Activated CD8-positive, alpha-beta memory T cell treated with anti-CD3 and anti-CD28 coated beads for 36 hours (primary cell): ENCODE measurements at regions not wholly inside any gene's neighbourhood (a gene's known extent, or its start where the extent isn't known, plus 50 kb on each side); places are given as distances from the start of the nearest gene placed in this dataset.
"Not testable (repeated sequence)": the region's sequence is repeated elsewhere in the genome, so short reads cannot be mapped to it uniquely, and the experiment has no call there.

Experiments used
- CTCF ChIA-PET: fragments of 350-600 bp; sonication (Branson Sonifier 250); formaldehyde crosslinking; loops from one replicate; lab custom pipeline; 2021; ENCODE audit warnings: antibody characterized with exemption; lab: Charles Lee
- POLR2A ChIA-PET: fragments of 350-600 bp; sonication (Branson Sonifier 250); formaldehyde crosslinking; loops from one replicate; lab custom pipeline; 2021; ENCODE audit warnings: antibody characterized with exemption; lab: Charles Lee

DNA sequence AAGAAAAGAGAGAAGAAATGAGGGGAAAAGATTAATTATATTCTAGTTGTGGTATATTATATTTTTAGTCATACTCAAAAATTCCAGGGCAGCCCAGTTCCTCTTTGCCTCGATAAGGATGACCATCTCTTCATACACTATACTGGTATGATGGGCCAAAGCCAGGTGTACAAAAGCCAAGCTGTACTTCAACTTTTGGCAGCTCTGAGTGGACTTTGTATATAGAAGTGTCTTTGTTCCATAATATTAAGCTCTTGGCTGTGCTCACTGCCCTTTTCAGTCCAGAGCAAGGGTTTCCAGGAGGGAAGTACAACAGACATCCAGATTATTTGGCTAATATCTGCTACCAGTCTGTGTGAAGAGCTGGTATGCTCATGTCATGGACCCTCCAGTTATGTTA, 934.3 kb upstream of the CDH10 start:
- CTCF ChIA-PET: no interaction called here

DNA sequence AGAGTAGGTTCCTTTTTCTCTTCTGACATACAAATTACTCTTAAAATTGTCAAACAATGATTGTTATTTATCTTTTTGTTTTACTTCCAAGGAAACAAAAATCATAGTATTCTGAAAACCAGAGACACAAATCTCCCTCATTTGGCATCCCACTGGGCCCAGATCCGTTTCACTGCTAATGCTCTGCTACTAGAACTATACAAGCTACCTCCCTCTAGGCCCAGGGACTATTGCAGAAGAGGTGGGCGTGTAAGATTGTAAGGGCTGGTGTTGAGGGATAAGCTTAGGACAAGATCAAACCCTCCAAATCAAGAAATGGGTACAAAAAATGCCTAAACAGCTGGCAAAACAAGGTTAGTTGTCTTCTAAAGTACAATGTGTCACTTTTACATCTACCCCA, 928.9 kb upstream of the CDH10 start:
- ChIA-PET POLR2A (no interaction called here), CTCF (no interaction called here)

More for the DNA sequence above, 934.3 kb upstream of the CDH10 start:
- POLR2A ChIA-PET: no interaction called here

DNA sequence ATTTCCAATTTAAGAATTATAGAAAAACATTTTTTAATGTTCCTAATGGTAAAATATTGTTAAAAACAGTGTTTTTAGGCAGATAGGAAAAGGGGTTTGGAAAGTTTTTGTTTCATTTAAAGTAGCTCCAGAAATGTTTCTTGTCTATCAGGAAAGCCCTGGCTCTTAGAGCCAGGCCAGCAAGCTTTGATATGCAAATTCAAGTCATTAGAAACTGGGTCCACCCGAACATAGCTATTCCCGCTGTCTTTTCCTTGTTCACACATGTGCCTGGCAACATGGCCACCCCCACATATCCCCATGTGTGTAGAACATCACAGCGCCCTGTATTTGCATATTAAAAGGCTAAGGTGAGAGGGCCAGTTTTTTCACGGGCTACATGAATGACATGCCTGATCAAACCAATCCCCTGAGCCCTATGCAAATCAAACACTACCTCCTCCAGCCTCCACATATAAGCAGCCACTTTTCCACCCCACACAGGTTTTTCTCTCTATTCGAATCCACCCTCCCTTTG, 925.3 kb upstream of the CDH10 start:
- ChIA-PET CTCF (no interaction called here), POLR2A (no interaction called here)

DNA sequence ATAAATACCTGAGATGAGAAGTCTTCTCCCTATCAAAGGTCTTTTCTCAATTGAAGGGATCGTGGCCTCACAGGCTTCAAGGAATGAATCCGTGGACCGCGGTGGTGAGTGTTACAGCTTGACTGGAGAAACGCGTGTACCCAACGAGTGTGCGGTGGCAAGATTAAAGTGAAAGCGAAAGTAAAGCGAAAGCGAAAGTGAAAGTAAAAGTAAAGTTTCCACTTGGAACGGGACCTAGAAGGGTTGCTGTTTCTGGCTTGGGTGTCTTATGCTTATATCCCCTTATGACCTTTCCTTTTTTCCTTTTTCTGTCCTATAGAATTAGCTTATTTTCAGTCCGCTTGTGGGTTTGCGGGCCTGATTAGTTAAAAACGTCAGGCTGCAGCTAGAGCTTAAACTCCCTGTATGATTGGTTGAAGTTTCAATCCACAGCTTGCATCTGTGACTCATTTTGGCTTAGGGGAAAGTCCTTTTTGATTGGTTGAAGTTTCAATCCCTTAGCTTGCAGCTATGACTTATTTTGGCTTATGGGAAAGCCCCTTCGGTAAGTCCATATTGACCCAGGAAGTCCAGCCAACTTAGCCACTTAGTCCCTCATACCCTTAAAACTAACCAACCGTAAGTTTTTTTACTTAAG, 924.3 kb upstream of the CDH10 start:
- POLR2A ChIA-PET: no interaction called here
- CTCF ChIA-PET: no interaction called here

GRCh38 chr5:25568294-25568693, 923.5 kb upstream of the CDH10 start:
- POLR2A ChIA-PET: no interaction called here
- CTCF ChIA-PET: no interaction called here

DNA sequence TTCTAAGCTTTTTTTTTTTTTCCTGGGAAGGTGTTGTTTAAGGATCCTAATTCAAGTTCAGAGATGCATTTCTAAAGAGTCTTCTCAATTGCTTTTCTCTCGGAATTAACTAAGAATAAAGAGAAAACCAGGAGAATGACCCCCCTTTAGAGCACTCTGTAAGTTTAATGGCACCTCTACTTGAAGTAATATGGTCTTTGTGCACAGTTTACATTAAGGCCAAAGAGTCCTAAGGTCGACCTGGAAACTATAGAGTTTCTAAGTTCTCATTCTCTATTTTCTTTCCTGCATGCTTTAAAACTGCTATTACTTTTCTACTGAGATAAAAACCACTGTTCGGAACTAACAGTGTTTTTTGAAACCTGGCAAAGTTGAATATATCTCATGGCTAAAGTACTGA, 923.1 kb upstream of the CDH10 start:
- CTCF ChIA-PET: no interaction called here
- POLR2A ChIA-PET: no interaction called here

GRCh38 chr5:25562656-25563055, 917.9 kb upstream of the CDH10 start:
- ChIA-PET CTCF (no interaction called here), POLR2A (no interaction called here)

GRCh38 chr5:25554077-25554476, 909.3 kb upstream of the CDH10 start:
- POLR2A ChIA-PET: no interaction called here

DNA sequence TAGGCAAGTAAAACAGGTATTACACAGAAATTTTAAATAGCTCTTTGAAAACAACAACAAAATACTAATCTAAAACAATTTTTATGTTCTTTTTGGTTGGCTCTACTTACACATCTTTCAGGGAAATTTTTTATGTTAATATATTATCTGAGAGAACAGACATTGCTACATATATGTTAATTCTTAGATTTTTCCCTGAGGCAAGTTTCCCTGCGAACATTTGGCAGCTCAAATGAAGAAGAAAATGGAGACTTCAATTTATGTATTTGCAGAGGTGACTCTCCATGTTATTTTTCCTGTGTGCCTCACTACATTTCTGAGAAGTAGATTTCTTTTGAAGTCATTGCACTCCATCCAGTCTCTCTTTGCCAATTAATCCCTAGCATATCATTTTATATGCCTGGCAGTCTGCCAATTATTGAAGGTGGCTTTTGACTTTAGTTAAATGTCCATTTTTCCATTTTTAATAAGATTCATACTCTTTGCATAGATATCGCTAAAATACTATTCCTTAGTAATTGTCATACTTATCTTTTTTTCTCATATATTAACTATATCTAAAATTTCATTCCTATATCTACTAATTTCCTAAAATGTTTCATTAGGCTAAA, 908.2 kb upstream of the CDH10 start:
- POLR2A ChIA-PET: no interaction called here
- CTCF ChIA-PET: no interaction called here

More at GRCh38 chr5:25554077-25554476, 909.3 kb upstream of the CDH10 start:
- CTCF ChIA-PET: no interaction called here

- ChIA-PET POLR2A (no interaction called here), CTCF (no interaction called here)
Measured at GRCh38 chr5:25550793-25551192, 906.0 kb upstream of the CDH10 start.

DNA sequence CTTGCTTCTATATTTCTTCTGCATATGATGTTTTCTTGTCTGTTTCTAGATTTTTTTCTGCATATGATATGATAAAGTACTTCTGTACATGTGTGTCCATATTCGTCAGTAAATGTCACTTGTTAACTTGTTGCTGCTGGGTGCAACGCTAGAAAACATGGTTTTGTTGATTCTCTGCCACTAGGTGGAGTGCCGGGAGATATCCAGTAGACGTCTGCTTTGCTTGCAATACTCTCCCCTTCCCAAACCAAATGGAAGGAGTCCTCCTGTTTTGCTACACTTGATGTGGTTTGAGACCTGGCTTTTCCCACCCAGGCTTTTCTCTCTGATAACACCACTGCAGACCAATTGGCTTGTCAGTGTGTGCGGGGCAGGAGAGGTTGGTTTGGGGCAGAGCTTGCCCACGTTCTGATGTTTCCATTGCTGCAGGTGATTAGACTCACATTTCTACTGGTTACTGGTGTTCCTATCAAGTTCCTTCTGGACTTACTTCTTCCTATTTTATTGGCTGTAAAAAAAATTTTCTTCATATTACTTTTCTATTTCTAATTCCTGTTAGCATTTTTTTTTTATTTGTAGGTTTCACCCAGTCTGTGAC, 900.0 kb upstream of the CDH10 start:
- CTCF ChIA-PET: no interaction called here
- POLR2A ChIA-PET: no interaction called here

DNA sequence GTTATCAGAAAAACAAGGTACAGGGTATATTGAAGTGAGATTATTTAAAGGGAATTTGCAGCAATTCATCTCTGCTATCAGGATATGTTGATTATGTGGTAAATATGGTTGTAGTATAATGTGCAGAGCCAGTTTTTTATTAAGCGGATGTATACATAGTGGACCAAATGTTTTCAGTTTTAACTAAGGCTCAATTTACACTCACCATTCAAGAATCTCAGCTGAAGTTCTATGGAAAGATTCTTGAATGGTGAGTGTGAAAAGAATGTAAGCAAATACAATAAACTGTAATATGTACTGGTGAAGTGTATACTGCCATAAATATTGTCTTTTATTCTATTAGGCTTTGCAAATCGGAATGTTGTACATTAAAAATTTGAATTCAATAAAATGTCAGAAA, 895.9 kb upstream of the CDH10 start:
- POLR2A ChIA-PET: no interaction called here
- CTCF ChIA-PET: no interaction called here

- ChIA-PET POLR2A (no interaction called here), CTCF (no interaction called here)
Measured at GRCh38 chr5:25539536-25539935, 894.8 kb upstream of the CDH10 start.

- CTCF ChIA-PET, POLR2A ChIA-PET: not testable (repeated sequence)
Measured at GRCh38 chr5:25536461-25536860, 891.7 kb upstream of the CDH10 start.

- ChIA-PET POLR2A (no interaction called here), CTCF (no interaction called here)
Measured at GRCh38 chr5:25516141-25516540, 871.4 kb upstream of the CDH10 start.

- CTCF ChIA-PET: no interaction called here
- POLR2A ChIA-PET: no interaction called here
Measured at GRCh38 chr5:25515525-25515924, 870.7 kb upstream of the CDH10 start.

DNA sequence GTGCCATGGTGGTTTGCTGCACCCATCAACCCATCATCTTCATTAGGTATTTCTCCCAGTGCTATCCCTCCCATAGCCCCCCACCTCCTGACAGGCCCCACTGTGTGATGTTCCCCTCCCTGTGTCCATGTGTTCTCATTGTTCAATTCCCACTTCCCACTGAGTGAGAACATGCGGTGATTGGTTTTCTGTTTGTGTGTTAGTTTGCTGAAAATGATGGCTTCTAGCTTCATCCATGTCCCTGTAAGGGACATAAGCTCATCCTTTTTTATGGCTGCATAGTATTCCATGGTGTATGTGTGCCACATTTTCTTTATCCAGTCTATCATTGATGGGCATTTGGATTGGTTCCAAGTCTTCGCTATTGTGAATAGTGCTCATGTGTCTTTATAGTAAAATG, 865.9 kb upstream of the CDH10 start:
- CTCF ChIA-PET, POLR2A ChIA-PET: not testable (repeated sequence)

DNA sequence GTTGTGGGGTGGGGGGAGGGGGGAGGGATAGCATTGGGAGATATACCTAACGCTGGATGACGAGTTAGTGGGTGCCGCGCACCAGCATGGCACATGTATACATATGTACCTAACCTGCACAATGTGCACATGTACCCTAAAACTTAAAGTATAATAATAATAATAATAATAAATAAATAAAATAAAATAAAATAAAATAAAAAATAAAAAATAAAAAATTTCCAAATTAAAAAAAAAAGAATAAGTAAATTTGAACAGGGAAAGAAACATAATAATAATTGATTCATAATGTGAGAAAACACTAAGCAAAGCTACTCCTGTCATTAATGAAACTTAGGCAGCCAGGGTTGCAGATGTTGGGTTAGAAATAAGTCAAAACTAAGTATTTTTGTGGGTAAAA, 863.2 kb upstream of the CDH10 start:
- CTCF ChIA-PET: not testable (repeated sequence)
- POLR2A ChIA-PET: interaction anchor here (0.8 kb wide), 1 partner anchor 16 kb away, joined by 3 read pairs; no protein-coding TSS in a partner anchor

GRCh38 chr5:25500635-25501034, 855.9 kb upstream of the CDH10 start:
- ChIA-PET POLR2A (no interaction called here), CTCF (no interaction called here)

GRCh38 chr5:25489834-25490538, 845.2 kb upstream of the CDH10 start:
- CTCF ChIA-PET: no interaction called here
- POLR2A ChIA-PET: no interaction called here
